Neural progenitor cell (in vitro differentiated cells): ENCODE measurements at regions not wholly inside any gene's neighbourhood (a gene's known extent, or its start where the extent isn't known, plus 50 kb on each side); places are given as distances from the start of the nearest gene placed in this dataset.

Experiments
- DNase-seq: peaks from one replicate; pipeline ENCODE4 v3.0.0-alpha.2; 2016; ENCODE audit warnings: low spot score
- H2AFZ ChIP-seq: fragments of 200-600 bp; sonication (generic); replicated peaks from 2 replicates; pipeline ENCODE4 v1.6.1; 2016; ENCODE audit warnings: antibody characterized with exemption
- H3F3A ChIP-seq: fragments of 200-600 bp; sonication (generic); 2 replicates; pipeline ENCODE4 v1.6.1; 2016; ENCODE audit warnings: antibody characterized with exemption, low read depth
- H3K27ac ChIP-seq: fragments of 200-600 bp; sonication (generic); 2 replicates; pipeline ENCODE4 v1.5.1; 2016; ENCODE audit warnings: mild to moderate bottlenecking
- H3K27me3 ChIP-seq: fragments of 200-600 bp; sonication (generic); 2 replicates; pipeline ENCODE4 v1.6.1; 2016; ENCODE audit warnings: mild to moderate bottlenecking, moderate library complexity
- H3K36me3 ChIP-seq: fragments of 200-600 bp; sonication (generic); 2 replicates; pipeline ENCODE4 v1.5.1; 2016
- H3K4me1 ChIP-seq: fragments of 200-600 bp; sonication (generic); 2 replicates; pipeline ENCODE4 v1.6.1; 2016; ENCODE audit warnings: mixed run types
- H3K4me2 ChIP-seq: fragments of 200-600 bp; sonication (generic); 2 replicates; pipeline ENCODE4 v1.6.1; 2016
- H3K4me3 ChIP-seq: fragments of 200-600 bp; sonication (generic); 2 replicates; pipeline ENCODE4 v1.5.1; 2016
- H3K79me2 ChIP-seq: fragments of 200-600 bp; sonication (generic); 2 replicates; pipeline ENCODE4 v1.6.1; 2016; ENCODE audit warnings: low read depth
- H3K9ac ChIP-seq: fragments of 200-600 bp; sonication (generic); 2 replicates; pipeline ENCODE4 v1.6.1; 2016
- H3K9me3 ChIP-seq: fragments of 200-600 bp; sonication (generic); 2 replicates; pipeline ENCODE4 v1.5.1; 2016; ENCODE audit warnings: low read depth
- H4K20me1 ChIP-seq: fragments of 200-600 bp; sonication (generic); 2 replicates; pipeline ENCODE4 v1.6.1; 2016; ENCODE audit warnings: low read depth
- H3K27ac Mint-ChIP-seq: 3 replicates; pipeline ENCODE4 v1.8.0; 2021; ENCODE audit warnings: mixed read lengths
- H3K27me3 Mint-ChIP-seq: 2 replicates; pipeline ENCODE4 v1.8.0; 2022; ENCODE audit warnings: low read depth, mild to moderate bottlenecking, inconsistent platforms, moderate library complexity, mixed read lengths; ENCODE audit not compliant: insufficient read depth
- H3K36me3 Mint-ChIP-seq: 3 replicates; pipeline ENCODE4 v1.8.0; 2021; ENCODE audit warnings: mixed read lengths
- H3K4me1 Mint-ChIP-seq: 3 replicates; pipeline ENCODE4 v1.8.0; 2021; ENCODE audit warnings: mixed read lengths
- H3K4me3 Mint-ChIP-seq: 3 replicates; pipeline ENCODE4 v1.8.0; 2021; ENCODE audit warnings: mild to moderate bottlenecking, moderate library complexity, mixed read lengths
- H3K9me3 Mint-ChIP-seq: 3 replicates; pipeline ENCODE4 v1.8.0; 2020; ENCODE audit warnings: mixed read lengths
- CTCF ChIP-seq: fragments of 200-600 bp; sonication (generic); IDR thresholded peaks from 2 replicates; pipeline ENCODE4 v1.5.1; 2017; ENCODE audit warnings: antibody characterized with exemption, mild to moderate bottlenecking
- EZH2 ChIP-seq: fragments of 200-600 bp; sonication (generic); IDR thresholded peaks from 2 replicates; pipeline ENCODE4 v1.6.1; 2017; ENCODE audit warnings: antibody characterized with exemption, mild to moderate bottlenecking, moderate library complexity
- EZH2phosphoT487 ChIP-seq: fragments of 200-600 bp; sonication (generic); IDR thresholded peaks from 2 replicates; pipeline ENCODE4 v1.6.1; 2017; ENCODE audit warnings: antibody characterized with exemption

- Histone ChIP-seq H3K4me1 (no peaks in the 10 kb centered on the region), H4K20me1 (no peaks in the 10 kb centered on the region), H2AFZ (no peak overlapping the region), H3K4me3 (no peak overlapping the region), H3K4me2 (no peak overlapping the region), H3K27me3 (no peaks in the 10 kb centered on the region), H3F3A (no peaks in the 10 kb centered on the region), H3K79me2 (no peaks in the 10 kb centered on the region), H3K36me3 (no peaks in the 10 kb centered on the region), H3K9ac (no peak overlapping the region), H3K9me3 (no peaks in the 10 kb centered on the region), H3K27ac (no peak overlapping the region)
- peaks cover 5% of the 10 kb centered on the region for H3K4me1 Mint-ChIP-seq
- H3K9me3 Mint-ChIP-seq: no peaks in the 10 kb centered on the region
- H3K27me3 Mint-ChIP-seq: no peaks in the 10 kb centered on the region
- DNase-seq: no peak
- H3K27ac Mint-ChIP-seq: no peak overlapping the region
- no peak overlapping the region for H3K4me3 Mint-ChIP-seq
- TF ChIP-seq EZH2phosphoT487: no peak
- no peak for TF ChIP-seq EZH2
- no peak for TF ChIP-seq CTCF
- H3K36me3 Mint-ChIP-seq: no peaks in the 10 kb centered on the region
Observed at GRCh38 chr5:106185661-106186081, 1485.1 kb downstream of the EFNA5 start.

- Histone ChIP-seq H3K79me2 (no peaks in the 10 kb centered on the region), H2AFZ (no peak overlapping the region), H3K4me1 (no peaks in the 10 kb centered on the region), H3K4me3 (no peak overlapping the region), H3K9me3 (no peaks in the 10 kb centered on the region), H3K27me3 (no peaks in the 10 kb centered on the region), H3K4me2 (no peak overlapping the region), H3F3A (no peaks in the 10 kb centered on the region), H4K20me1 (no peaks in the 10 kb centered on the region), H3K9ac (no peak overlapping the region), H3K27ac (no peak overlapping the region), H3K36me3 (no peaks in the 10 kb centered on the region)
- TF ChIP-seq EZH2 (no peak), CTCF (no peak), EZH2phosphoT487 (no peak)
- Mint-ChIP-seq H3K4me3 (no peak overlapping the region), H3K9me3 (peaks cover 5% of the 10 kb centered on the region), H3K27ac (no peak overlapping the region), H3K27me3 (no peaks in the 10 kb centered on the region), H3K4me1 (no peaks in the 10 kb centered on the region), H3K36me3 (no peaks in the 10 kb centered on the region)
- no peak for DNase-seq
Observed at GRCh38 chr5:106174903-106175302, 1495.8 kb downstream of the EFNA5 start.

GRCh38 chr5:106172681-106173532, 1497.8 kb downstream of the EFNA5 start:
- Histone ChIP-seq H3K36me3 (no peaks in the 10 kb centered on the region), H3K79me2 (no peaks in the 10 kb centered on the region), H2AFZ (no peak overlapping the region), H3K4me2 (no peak overlapping the region), H3K27me3 (no peaks in the 10 kb centered on the region), H3K4me3 (no peak overlapping the region), H3F3A (no peaks in the 10 kb centered on the region), H3K9me3 (no peaks in the 10 kb centered on the region), H3K4me1 (no peaks in the 10 kb centered on the region), H4K20me1 (no peaks in the 10 kb centered on the region), H3K9ac (no peak overlapping the region), H3K27ac (no peak overlapping the region)
- Mint-ChIP-seq H3K27me3 (peaks cover 2% of the 10 kb centered on the region), H3K4me3 (no peak overlapping the region), H3K36me3 (no peaks in the 10 kb centered on the region), H3K9me3 (peaks cover 5% of the 10 kb centered on the region), H3K4me1 (no peaks in the 10 kb centered on the region), H3K27ac (no peak overlapping the region)
- TF ChIP-seq EZH2 (no peak), EZH2phosphoT487 (no peak), CTCF (no peak)
- DNase-seq: no peak
